ENCODE measurements at regions not wholly inside any gene's neighbourhood (a gene's known extent, or its start where the extent isn't known, plus 50 kb on each side); places are given as distances from the start of the nearest gene placed in this dataset.

DNA sequence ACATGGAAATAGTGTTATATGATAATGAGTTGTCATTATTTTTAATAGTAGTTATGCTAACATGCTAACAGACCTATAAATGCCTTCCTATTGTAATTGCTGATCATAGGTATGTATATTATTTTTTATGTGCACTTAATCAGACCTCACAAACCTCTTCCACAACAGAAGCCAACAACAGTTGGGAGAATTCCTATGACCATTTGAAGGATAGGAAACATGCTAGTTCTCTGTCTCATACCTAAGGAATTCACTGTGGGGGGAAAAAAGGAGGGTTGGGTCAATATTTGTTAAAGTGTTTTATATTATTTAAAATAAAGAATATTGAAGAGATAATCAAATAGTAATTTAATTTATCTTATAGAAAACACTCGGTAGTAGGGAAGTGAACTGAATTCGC is 990.9 kb downstream of the EPHA7 start:
- no peak for TF ChIP-seq SREBF2 (IDR thresholded peaks at IDR 0.05)
- TF ChIP-seq, protein P1, sequence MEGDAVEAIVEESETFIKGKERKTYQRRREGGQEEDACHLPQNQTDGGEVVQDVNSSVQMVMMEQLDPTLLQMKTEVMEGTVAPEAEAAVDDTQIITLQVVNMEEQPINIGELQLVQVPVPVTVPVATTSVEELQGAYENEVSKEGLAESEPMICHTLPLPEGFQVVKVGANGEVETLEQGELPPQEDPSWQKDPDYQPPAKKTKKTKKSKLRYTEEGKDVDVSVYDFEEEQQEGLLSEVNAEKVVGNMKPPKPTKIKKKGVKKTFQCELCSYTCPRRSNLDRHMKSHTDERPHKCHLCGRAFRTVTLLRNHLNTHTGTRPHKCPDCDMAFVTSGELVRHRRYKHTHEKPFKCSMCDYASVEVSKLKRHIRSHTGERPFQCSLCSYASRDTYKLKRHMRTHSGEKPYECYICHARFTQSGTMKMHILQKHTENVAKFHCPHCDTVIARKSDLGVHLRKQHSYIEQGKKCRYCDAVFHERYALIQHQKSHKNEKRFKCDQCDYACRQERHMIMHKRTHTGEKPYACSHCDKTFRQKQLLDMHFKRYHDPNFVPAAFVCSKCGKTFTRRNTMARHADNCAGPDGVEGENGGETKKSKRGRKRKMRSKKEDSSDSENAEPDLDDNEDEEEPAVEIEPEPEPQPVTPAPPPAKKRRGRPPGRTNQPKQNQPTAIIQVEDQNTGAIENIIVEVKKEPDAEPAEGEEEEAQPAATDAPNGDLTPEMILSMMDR (IDR thresholded peaks at IDR 0.05), result no peak
- TF ChIP-seq EP300 (IDR thresholded peaks at IDR 0.05), result no peak
- no peak for TF ChIP-seq RCOR1 (IDR thresholded peaks at IDR 0.05; ENCODE audit: low read depth, low read length)
- no peak for TF ChIP-seq HES2 (IDR thresholded peaks at IDR 0.05)
- TF ChIP-seq POLR2A (IDR thresholded peaks at IDR 0.05; ENCODE audit: low read length), result no peak
- TF ChIP-seq ZFP36 (IDR thresholded peaks at IDR 0.05; ENCODE audit: borderline replicate concordance, partially characterized antibody), result no peak
